Endothelial cell of umbilical vein (primary cell): ENCODE measurements at regions not wholly inside any gene's neighbourhood (a gene's known extent, or its start where the extent isn't known, plus 50 kb on each side); places are given as distances from the start of the nearest gene placed in this dataset.

Experiments
- BruUV-seq: library from RNA; stranded (reverse); fragments of 400-500 nt; replicated peaks from 2 replicates; lab custom pipeline; 2021; lab: Mats Ljungman, UMichigan
- CTCF ChIA-PET: fragments of 300-600, 350-600 bp; sonication (Branson Sonifier 250); formaldehyde crosslinking; loops from one replicate; lab custom pipeline; 2021; ENCODE audit warnings: antibody characterized with exemption, inconsistent platforms; lab: Charles Lee
- POLR2A ChIA-PET: fragments of 300-600, 350-600 bp; sonication (Branson Sonifier 250); formaldehyde crosslinking; loops from one replicate; lab custom pipeline; 2021; ENCODE audit warnings: antibody characterized with exemption, inconsistent platforms; lab: Charles Lee
- DNase-seq: peaks from one replicate; pipeline ENCODE4 v3.0.0-alpha.2; 2011; ENCODE audit warnings: low read depth, low spot score
- FAIRE-seq: peaks from 2 replicates; lab custom pipeline; 2011; peaks lifted over from hg19 to GRCh38; lab: Jason Lieb, UNC
- H2AFZ ChIP-seq: 2 replicates; pipeline ENCODE4 v1.6.0; 2012; ENCODE audit warnings: low read depth, low read length, control low read depth, inconsistent platforms
- H3K27ac ChIP-seq: 2 replicates; pipeline ENCODE4 v1.5.1; 2011; ENCODE audit warnings: low read depth, mild to moderate bottlenecking, control low read depth, low read length, moderate library complexity; ENCODE audit not compliant: insufficient read depth
- H3K27me3 ChIP-seq, 2 experiments: 2 replicates each; pipeline versions ENCODE4 v1.6.0 to v1.6.1; 2011; ENCODE audit warnings: low read length in 2 of 2, mixed read lengths in 1 of 2; ENCODE audit not compliant: control insufficient read depth in 2 of 2, insufficient read depth in 2 of 2
- H3K36me3 ChIP-seq, 2 experiments: 2 replicates in 1 of 2; 3 replicates in 1 of 2; pipeline ENCODE4 v1.5.1; 2011; ENCODE audit warnings: low read length in 2 of 2, mild to moderate bottlenecking in 1 of 2, moderate library complexity in 1 of 2; ENCODE audit not compliant: control insufficient read depth in 2 of 2, insufficient read depth in 2 of 2; ENCODE audit errors: extremely low read depth in 1 of 2
- H3K4me1 ChIP-seq: 3 replicates; pipeline ENCODE4 v1.5.1; 2011; ENCODE audit warnings: mild to moderate bottlenecking, low read length; ENCODE audit not compliant: control insufficient read depth, insufficient read depth; ENCODE audit errors: extremely low read depth
- H3K4me2 ChIP-seq: 2 replicates; pipeline ENCODE4 v1.6.1; 2011; ENCODE audit warnings: low read length, control low read depth, mixed read lengths; ENCODE audit not compliant: insufficient read depth
- H3K4me3 ChIP-seq, 3 experiments: fragments of 200-600 bp in 1 of 3; sonication (generic), shearing (Covaris generic) in 1 of 3; replicated peaks in 1 of 3; 2 replicates each; pipeline ENCODE4 v1.5.1; 2011 to 2016; ENCODE audit warnings: control low read depth in 3 of 3, low read length in 3 of 3, mild to moderate bottlenecking in 2 of 3, inconsistent platforms in 1 of 3, low read depth in 1 of 3, moderate library complexity in 1 of 3; ENCODE audit not compliant: insufficient read depth in 1 of 3
- H3K79me2 ChIP-seq: 2 replicates; pipeline ENCODE4 v1.6.0; 2012; ENCODE audit warnings: low read length, inconsistent platforms; ENCODE audit not compliant: control insufficient read depth, insufficient read depth
- H3K9ac ChIP-seq: replicated peaks from 2 replicates; pipeline ENCODE3; 2011; ENCODE audit warnings: low read length, control low read depth; ENCODE audit not compliant: insufficient read depth; ENCODE audit errors: extremely low read depth
- H3K9me1 ChIP-seq: replicated peaks from 3 replicates; pipeline ENCODE4 v1.6.0; 2011; ENCODE audit warnings: mild to moderate bottlenecking, low read length; ENCODE audit not compliant: control insufficient read depth, insufficient read depth; ENCODE audit errors: extremely low read depth
- H3K9me3 ChIP-seq: replicated peaks from 2 replicates; pipeline ENCODE4 v1.5.1; 2012; ENCODE audit warnings: low read length, inconsistent platforms; ENCODE audit not compliant: control insufficient read depth, insufficient read depth
- H4K20me1 ChIP-seq: replicated peaks from 2 replicates; pipeline ENCODE3; 2011; ENCODE audit warnings: mild to moderate bottlenecking, low read length; ENCODE audit not compliant: control insufficient read depth, insufficient read depth; ENCODE audit errors: extremely low read depth
- CTCF ChIP-seq, 2 donors: IDR thresholded peaks; 1 replicate in 1 of 2; 2 replicates in 1 of 2; pipeline ENCODE4 v1.5.1; 2011; ENCODE audit warnings: low read length in 2 of 2, mild to moderate bottlenecking in 2 of 2, moderate library complexity in 2 of 2, control low read depth in 1 of 2, inconsistent platforms in 1 of 2, low read depth in 1 of 2; ENCODE audit not compliant: insufficient read depth in 1 of 2; ENCODE audit errors: extremely low read depth in 1 of 2
- EZH2 ChIP-seq: IDR thresholded peaks from 2 replicates; pipeline ENCODE4 v1.6.1; 2012; ENCODE audit warnings: borderline replicate concordance, low read depth, mild to moderate bottlenecking, moderate library complexity, low read length, inconsistent platforms; ENCODE audit not compliant: severe bottlenecking
- FOS ChIP-seq: IDR thresholded peaks from 2 replicates; pipeline ENCODE4 v1.6.1; 2011; ENCODE audit warnings: mild to moderate bottlenecking, low read length, moderate library complexity, borderline replicate concordance; ENCODE audit not compliant: insufficient read depth
- GATA2 ChIP-seq: IDR thresholded peaks from 2 replicates; pipeline ENCODE4 v1.7.0; 2011; ENCODE audit warnings: low read depth, mild to moderate bottlenecking, moderate library complexity, mixed read lengths, low read length; ENCODE audit not compliant: insufficient read length, insufficient read depth
- JUN ChIP-seq: IDR thresholded peaks from 2 replicates; pipeline ENCODE4 v1.6.1; 2011; ENCODE audit warnings: borderline replicate concordance, low read depth; ENCODE audit not compliant: insufficient read length, insufficient read depth
- MAX ChIP-seq: IDR thresholded peaks from 2 replicates; pipeline ENCODE4 v1.6.1; 2011; ENCODE audit not compliant: insufficient read depth, insufficient read length
- MYC ChIP-seq: IDR thresholded peaks from one replicate; pipeline ENCODE4 v1.6.1; 2011; ENCODE audit warnings: mild to moderate bottlenecking, low read depth, low read length
- POLR2A ChIP-seq: IDR thresholded peaks from 2 replicates; pipeline ENCODE4 v1.6.1; 2012; ENCODE audit warnings: low read depth, mild to moderate bottlenecking, control low read depth, low read length
- POLR2AphosphoS5 ChIP-seq: IDR thresholded peaks from 2 replicates; pipeline ENCODE4 v1.6.1; 2012; ENCODE audit warnings: low read depth, mild to moderate bottlenecking, control low read depth, low read length, moderate library complexity; ENCODE audit not compliant: insufficient read depth
- dilution Hi-C: fragments of 300-500 bp; cut with MboI; formaldehyde crosslinking; loops from one replicate; pipeline ENCODE4 v1.15.0; 2019; ENCODE audit warnings: low sequenced_read_pairs; ENCODE audit not compliant: extremely low pct_ligation_motif_present
- intact Hi-C: fragments of 100-400 bp; cut with micrococcal nuclease; formaldehyde crosslinking; loops from one replicate; pipeline ENCODE4 v1.10.0; 2022

- dilution Hi-C loops (no loop called here), intact Hi-C loops (no loop called here)
- H3K9ac ChIP-seq: no peak overlapping the region
- no peak overlapping the region for H2AFZ ChIP-seq
- H3K9me1 ChIP-seq: no peaks in the 10 kb centered on the region
- H3K79me2 ChIP-seq: no peaks in the 10 kb centered on the region
- H3K27me3 ChIP-seq: no peaks in the 10 kb centered on the region
- no peaks in the 10 kb centered on the region for H3K4me1 ChIP-seq
- POLR2A ChIA-PET: no interaction called here
- peaks cover 1% of the 10 kb centered on the region for H3K9me3 ChIP-seq
- no peaks in the 10 kb centered on the region for H4K20me1 ChIP-seq
- no peak for TF ChIP-seq JUN
- no peak for TF ChIP-seq MAX
- TF ChIP-seq FOS: no peak
- no peak for TF ChIP-seq POLR2A
- TF ChIP-seq EZH2: no peak
- no peak for TF ChIP-seq POLR2AphosphoS5
- H3K36me3 ChIP-seq: no peaks in the 10 kb centered on the region
- no TSS peak for BruUV-seq
- no peak overlapping the region for H3K27ac ChIP-seq
- H3K4me3 ChIP-seq: no peak overlapping the region
- no peak for DNase-seq
- CTCF ChIA-PET: no interaction called here
- FAIRE-seq: no peak
- no peak overlapping the region for H3K4me2 ChIP-seq
Observed at GRCh38 chr4:14581741-14582140, 420.5 kb upstream of the CPEB2 start.

GRCh38 chr4:14582677-14583076 is 419.6 kb upstream of the CPEB2 start:
- POLR2A ChIA-PET: no interaction called here
- no peak overlapping the region for H2AFZ ChIP-seq
- intact Hi-C loops (no loop called here), dilution Hi-C loops (no loop called here)
- H3K9ac ChIP-seq: no peak overlapping the region
- no peaks in the 10 kb centered on the region for H3K9me1 ChIP-seq
- no peak for TF ChIP-seq POLR2AphosphoS5
- TF ChIP-seq EZH2: no peak
- TF ChIP-seq FOS: no peak
- no peak for TF ChIP-seq MYC
- no peak for TF ChIP-seq POLR2A
- TF ChIP-seq GATA2: no peak
- TF ChIP-seq JUN: no peak
- no peak for TF ChIP-seq CTCF (IDR thresholded peaks at IDR 0.05; ENCODE audit: extremely low read depth in 1 of 2, insufficient read depth in 1 of 2, low read depth in 1 of 2, low read length in 2 of 2)
- TF ChIP-seq MAX: no peak
- no peak overlapping the region for H3K4me2 ChIP-seq
- H4K20me1 ChIP-seq: no peaks in the 10 kb centered on the region
- H3K79me2 ChIP-seq: no peaks in the 10 kb centered on the region
- H3K4me3 ChIP-seq: no peak overlapping the region
- peaks cover 1% of the 10 kb centered on the region for H3K9me3 ChIP-seq
- no peaks in the 10 kb centered on the region for H3K4me1 ChIP-seq
- CTCF ChIA-PET: no interaction called here
- DNase-seq (no peak), FAIRE-seq (no peak)
- no peaks in the 10 kb centered on the region for H3K36me3 ChIP-seq
- no peaks in the 10 kb centered on the region for H3K27me3 ChIP-seq
- H3K27ac ChIP-seq: no peak overlapping the region
- BruUV-seq: no TSS peak
